ENCODE measurements at regions not wholly inside any gene's neighbourhood (a gene's known extent, or its start where the extent isn't known, plus 50 kb on each side); places are given as distances from the start of the nearest gene placed in this dataset.

- H3K27ac ChIP-seq (ENCODE audit: low read depth, low read length) = no peak overlapping the region
- no peak overlapping the region for H3K4me3 ChIP-seq (ENCODE audit: insufficient read depth, low read length, poor library complexity, severe bottlenecking)
- H2AFZ ChIP-seq (ENCODE audit: low read depth, low read length, severe bottlenecking) = no peak overlapping the region
- H4K20me1 ChIP-seq (ENCODE audit: low read depth, low read length) = no peaks in the 10 kb centered on the region
- no peaks in the 10 kb centered on the region for H3F3A ChIP-seq (ENCODE audit: insufficient read depth)
- H3K4me2 ChIP-seq (ENCODE audit: low read depth, low read length, poor library complexity, severe bottlenecking) = no peak overlapping the region
- H3K79me2 ChIP-seq (ENCODE audit: insufficient read depth, low read length) = no peaks in the 10 kb centered on the region
- no peak overlapping the region for H3K9ac ChIP-seq (ENCODE audit: low read length)
- no peaks in the 10 kb centered on the region for H3K9me2 ChIP-seq (replicated peaks; ENCODE audit: insufficient read depth, low read length)
- no peaks in the 10 kb centered on the region for H3K27me3 ChIP-seq (ENCODE audit: low read length)
- no peaks in the 10 kb centered on the region for H3K9me3 ChIP-seq (ENCODE audit: insufficient read depth, low read length)
- no peaks in the 10 kb centered on the region for H3K36me3 ChIP-seq (ENCODE audit: low read length)
- TF ChIP-seq CTCF (IDR thresholded peaks at IDR 0.05; ENCODE audit: insufficient read depth, low read length, poor library complexity, severe bottlenecking) (no peak), EZH2phosphoT487 (conservative IDR thresholded peaks at IDR 0.05; ENCODE audit: low read length) (no peak)
Measured at GRCh38 chr5:90142541-90142940, 267.0 kb downstream of the CETN3 start.

GRCh38 chr5:90141984-90142383 is 267.6 kb downstream of the CETN3 start:
- TF ChIP-seq EZH2phosphoT487 (conservative IDR thresholded peaks at IDR 0.05; ENCODE audit: low read length) (no peak), CTCF (IDR thresholded peaks at IDR 0.05; ENCODE audit: insufficient read depth, low read length, poor library complexity, severe bottlenecking) (no peak)
- Histone ChIP-seq H2AFZ (ENCODE audit: low read depth, low read length, severe bottlenecking) (no peak overlapping the region), H3F3A (ENCODE audit: insufficient read depth) (no peaks in the 10 kb centered on the region), H3K9me3 (ENCODE audit: insufficient read depth, low read length) (no peaks in the 10 kb centered on the region), H3K4me3 (ENCODE audit: insufficient read depth, low read length, poor library complexity, severe bottlenecking) (no peak overlapping the region), H3K79me2 (ENCODE audit: insufficient read depth, low read length) (no peaks in the 10 kb centered on the region), H3K4me2 (ENCODE audit: low read depth, low read length, poor library complexity, severe bottlenecking) (no peak overlapping the region), H3K36me3 (ENCODE audit: low read length) (no peaks in the 10 kb centered on the region), H3K9me2 (replicated peaks; ENCODE audit: insufficient read depth, low read length) (no peaks in the 10 kb centered on the region), H3K27ac (ENCODE audit: low read depth, low read length) (no peak overlapping the region), H3K27me3 (ENCODE audit: low read length) (no peaks in the 10 kb centered on the region), H4K20me1 (ENCODE audit: low read depth, low read length) (no peaks in the 10 kb centered on the region), H3K9ac (ENCODE audit: low read length) (no peak overlapping the region)

DNA sequence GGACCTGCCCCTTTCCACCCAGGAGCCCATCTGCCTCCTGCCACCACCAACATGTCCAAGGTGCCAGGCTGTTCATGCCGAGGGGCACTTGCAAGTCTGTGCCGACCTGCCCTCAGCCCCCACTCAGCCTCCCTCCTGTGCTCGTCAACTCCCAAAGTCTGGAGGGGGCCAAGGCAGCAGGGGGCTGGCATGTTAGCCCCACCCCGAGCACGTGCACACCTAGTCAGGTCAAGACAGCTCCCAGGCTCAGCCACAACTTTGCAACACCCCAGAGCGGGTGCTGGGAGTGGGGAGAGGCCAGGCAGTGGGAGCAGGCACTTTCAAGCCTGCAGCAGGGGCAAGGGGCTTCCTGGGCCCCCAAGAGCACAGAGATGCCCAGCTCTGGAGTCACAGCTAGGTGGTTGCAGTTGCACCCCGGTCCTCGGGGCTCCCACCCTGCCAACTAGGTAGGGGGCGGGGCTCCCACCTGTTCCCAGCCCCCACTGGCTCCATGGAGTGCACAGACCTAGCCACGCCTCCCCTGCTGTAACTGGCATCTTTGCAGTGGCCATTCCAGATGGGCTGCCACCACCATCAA is 272.5 kb downstream of the CETN3 start:
- H3F3A ChIP-seq (ENCODE audit: insufficient read depth) = no peaks in the 10 kb centered on the region
- H3K27me3 ChIP-seq (ENCODE audit: low read length) = no peaks in the 10 kb centered on the region
- no peaks in the 10 kb centered on the region for H3K9me2 ChIP-seq (replicated peaks; ENCODE audit: insufficient read depth, low read length)
- H3K36me3 ChIP-seq (ENCODE audit: low read length) = no peaks in the 10 kb centered on the region
- no peak overlapping the region for H3K27ac ChIP-seq (ENCODE audit: low read depth, low read length)
- no peaks in the 10 kb centered on the region for H3K79me2 ChIP-seq (ENCODE audit: insufficient read depth, low read length)
- no peak for TF ChIP-seq EZH2phosphoT487 (conservative IDR thresholded peaks at IDR 0.05; ENCODE audit: low read length)
- TF ChIP-seq CTCF (IDR thresholded peaks at IDR 0.05; ENCODE audit: insufficient read depth, low read length, poor library complexity, severe bottlenecking) = no peak
- no peak overlapping the region for H2AFZ ChIP-seq (ENCODE audit: low read depth, low read length, severe bottlenecking)
- no peaks in the 10 kb centered on the region for H4K20me1 ChIP-seq (ENCODE audit: low read depth, low read length)
- H3K9me3 ChIP-seq (ENCODE audit: insufficient read depth, low read length) = no peaks in the 10 kb centered on the region
- no peak overlapping the region for H3K9ac ChIP-seq (ENCODE audit: low read length)
- H3K4me2 ChIP-seq (ENCODE audit: low read depth, low read length, poor library complexity, severe bottlenecking) = no peak overlapping the region
- no peak overlapping the region for H3K4me3 ChIP-seq (ENCODE audit: insufficient read depth, low read length, poor library complexity, severe bottlenecking)

Measured in SU-DHL-6 (cell line).